K562 (cell line): ENCODE measurements at regions not wholly inside any gene's neighbourhood (a gene's known extent, or its start where the extent isn't known, plus 50 kb on each side); places are given as distances from the start of the nearest gene placed in this dataset.

Experiments used
- ATAC-seq: fragments of 200-7000 bp; cut with Tn5 transposase; 3 replicates; pipeline ENCODE4 v1.9.1; 2020; ENCODE audit warnings: moderate library complexity
- BruUV-seq: library from RNA; stranded (reverse); fragments of 400-500 nt; replicated peaks from 2 replicates; lab custom pipeline; 2021; lab: Mats Ljungman, UMichigan
- CTCF ChIA-PET: fragments of 300-600 bp; formaldehyde crosslinking; extraction: SDS; loops from one replicate; lab custom pipeline; 2021; ENCODE audit warnings: low intra/inter-chr PET ratio; lab: Yijun Ruan, JAX
- POLR2A ChIA-PET: fragments of 300-600, 350-650 bp; sonication (Branson Sonifier 250); formaldehyde crosslinking; extraction: SDS; loops from one replicate; lab custom pipeline; 2021; ENCODE audit warnings: antibody characterized with exemption, inconsistent platforms; lab: Yijun Ruan, JAX
- DNase-seq, 4 experiments: peaks; one replicate each; pipeline versions ENCODE4 v3.0.0 to v3.0.0-alpha.2; 2011 to 2018; ENCODE audit warnings: low spot score in 3 of 4, mixed read lengths in 3 of 4; ENCODE audit errors: extremely low read depth in 1 of 4
- FAIRE-seq: peaks from 2 replicates; lab custom pipeline; 2011; peaks lifted over from hg19 to GRCh38; lab: Jason Lieb, UNC
- H2AFZ ChIP-seq: 2 replicates; pipeline ENCODE4 v1.6.0; 2011; ENCODE audit warnings: low read depth, low read length, control low read depth, inconsistent platforms
- H3K27ac ChIP-seq: fragments of 200-600 bp; 3 replicates; pipeline ENCODE4 v1.8.0; 2011; ENCODE audit warnings: low read depth, mild to moderate bottlenecking, control low read depth, inconsistent platforms, low read length, moderate library complexity, mixed read lengths; ENCODE audit errors: extremely low read depth
- H3K27me3 ChIP-seq, 2 experiments: fragments of 300-600 bp in 1 of 2; 2 replicates in 1 of 2; 3 replicates in 1 of 2; pipeline versions ENCODE4 v1.6.0 to v1.8.0; 2011; ENCODE audit warnings: inconsistent platforms in 2 of 2, low read length in 2 of 2, mild to moderate bottlenecking in 1 of 2, mixed read lengths in 1 of 2, moderate library complexity in 1 of 2; ENCODE audit not compliant: control insufficient read depth in 2 of 2, insufficient read depth in 2 of 2
- H3K36me3 ChIP-seq: fragments of 300-600 bp; 3 replicates; pipeline ENCODE4 v1.8.0; 2011; ENCODE audit warnings: mild to moderate bottlenecking, low read length, inconsistent platforms; ENCODE audit not compliant: control insufficient read depth, insufficient read depth
- H3K4me1 ChIP-seq, 2 experiments: fragments of 200-600 bp in 1 of 2; replicated peaks in 1 of 2; 2 replicates in 1 of 2; 3 replicates in 1 of 2; pipeline versions ENCODE4 v1.5.1 to v1.8.0; 2011; ENCODE audit warnings: inconsistent platforms in 2 of 2, low read length in 2 of 2, mild to moderate bottlenecking in 1 of 2, mixed read lengths in 1 of 2, moderate library complexity in 1 of 2; ENCODE audit not compliant: control insufficient read depth in 2 of 2, insufficient read depth in 2 of 2
- H3K4me2 ChIP-seq: 2 replicates; pipeline ENCODE4 v1.6.1; 2011; ENCODE audit warnings: low read length, control low read depth, inconsistent platforms, mixed read lengths; ENCODE audit not compliant: insufficient read depth
- H3K4me3 ChIP-seq: fragments of 200-600 bp; sonication (generic), shearing (Covaris generic); 2 replicates; pipeline ENCODE4 v1.5.1; 2016; ENCODE audit warnings: control low read depth, inconsistent platforms
- H3K79me2 ChIP-seq: fragments of 200-600 bp; 3 replicates; pipeline ENCODE4 v1.8.0; 2011; ENCODE audit warnings: low read length, inconsistent platforms; ENCODE audit not compliant: control insufficient read depth, insufficient read depth
- H3K9ac ChIP-seq, 2 experiments: 2 replicates each; pipeline versions ENCODE4 v1.6.0 to v1.6.1; 2011; ENCODE audit warnings: low read depth in 2 of 2, low read length in 2 of 2, control low read depth in 1 of 2, inconsistent platforms in 1 of 2, mild to moderate bottlenecking in 1 of 2, mixed read lengths in 1 of 2; ENCODE audit not compliant: insufficient read depth in 1 of 2
- H3K9me1 ChIP-seq: one replicate; pipeline ENCODE4 v1.6.0; 2011; ENCODE audit warnings: inconsistent platforms, mild to moderate bottlenecking, low read length, moderate library complexity; ENCODE audit not compliant: control insufficient read depth, insufficient read depth
- H3K9me3 ChIP-seq: replicated peaks from 2 replicates; pipeline ENCODE4 v1.5.1; 2011; ENCODE audit warnings: low read depth, low read length, inconsistent platforms; ENCODE audit not compliant: control insufficient read depth, insufficient read depth
- H4K20me1 ChIP-seq: replicated peaks from 2 replicates; pipeline ENCODE4 v1.6.1; 2011; ENCODE audit warnings: low read length, inconsistent platforms, mixed read lengths; ENCODE audit not compliant: control insufficient read depth, insufficient read depth
- EZH2 ChIP-seq: IDR thresholded peaks from 2 replicates; pipeline ENCODE4 v1.6.1; 2012; ENCODE audit warnings: low read depth, mild to moderate bottlenecking, inconsistent platforms, low read length, borderline replicate concordance
- MYC ChIP-seq, 2 experiments: fragments of 250-450 bp in 1 of 2; sonication (Bioruptor Pico) in 1 of 2; IDR thresholded peaks; 2 replicates each; pipeline versions ENCODE4 v1.5.1 to v1.6.1; 2012 to 2021; ENCODE audit warnings: low read depth in 2 of 2, borderline replicate concordance in 1 of 2, improper control_type of control experiment in 1 of 2, low read length in 1 of 2, mild to moderate bottlenecking in 1 of 2, moderate library complexity in 1 of 2
- TAF1 ChIP-seq: IDR thresholded peaks from 2 replicates; pipeline ENCODE4 v1.6.1; 2011; ENCODE audit warnings: mild to moderate bottlenecking, low read length, moderate library complexity; ENCODE audit not compliant: insufficient read depth, control insufficient read depth, severe bottlenecking; ENCODE audit errors: extremely low read depth
- XRCC5 ChIP-seq: fragments of 200-400 bp; formaldehyde crosslinking; IDR thresholded peaks from 2 replicates; pipeline ENCODE4 v1.6.1; 2017; ENCODE audit warnings: low read depth, mild to moderate bottlenecking, low read length
- ZKSCAN3 ChIP-seq: fragments of 250-450 bp; sonication (Bioruptor Pico); IDR thresholded peaks from 2 replicates; pipeline ENCODE4 v1.4.0; 2020
- ZNF707 ChIP-seq: fragments of 250-450 bp; sonication (Bioruptor Pico); conservative IDR thresholded peaks from 2 replicates; pipeline ENCODE4 v1.8.0; 2022; ENCODE audit warnings: inconsistent platforms, mild to moderate bottlenecking, moderate library complexity
- WGBS: fragments of 100-300 bp; shearing (Covaris generic); methylation state at CpG from one replicate; pipeline ENCODE4 v1.1.6; 2016; ENCODE audit warnings: low coverage, mixed read lengths; ENCODE audit not compliant: insufficient coverage; ENCODE audit errors: missing lambda C conversion rate; 5-methylcytosine and 5-hydroxymethylcytosine counted together
- in situ Hi-C: fragments of 300-500 bp; cut with MboI; formaldehyde crosslinking; loops from 4 replicates; pipeline ENCODE4 v1.15.0; 2018; ENCODE audit warnings: inconsistent platforms, mixed read lengths
- intact Hi-C: fragments of 100-400 bp; cut with micrococcal nuclease; formaldehyde crosslinking; loops from 2 replicates; pipeline ENCODE4 v1.14.2; 2022
- TF ChIP-seq, protein P1 (sequence below): sonication (generic); formaldehyde crosslinking; IDR thresholded peaks from 2 replicates; pipeline ENCODE4 v1.8.0; 2022; ENCODE audit warnings: mild to moderate bottlenecking, missing genetic modification reagents
- TF ChIP-seq, protein P2 (sequence below): fragments of 250-450 bp; sonication (Bioruptor Pico); IDR thresholded peaks from 2 replicates; pipeline ENCODE4 v1.4.0; 2020
- TF ChIP-seq, protein P3 (sequence below), 2 experiments: fragments of 450-650 bp; IDR thresholded peaks; 2 replicates each; pipeline ENCODE4 v1.6.1; 2018; ENCODE audit warnings: mild to moderate bottlenecking in 2 of 2, low read depth in 1 of 2; ENCODE audit not compliant: partially characterized antibody in 2 of 2

DNA sequence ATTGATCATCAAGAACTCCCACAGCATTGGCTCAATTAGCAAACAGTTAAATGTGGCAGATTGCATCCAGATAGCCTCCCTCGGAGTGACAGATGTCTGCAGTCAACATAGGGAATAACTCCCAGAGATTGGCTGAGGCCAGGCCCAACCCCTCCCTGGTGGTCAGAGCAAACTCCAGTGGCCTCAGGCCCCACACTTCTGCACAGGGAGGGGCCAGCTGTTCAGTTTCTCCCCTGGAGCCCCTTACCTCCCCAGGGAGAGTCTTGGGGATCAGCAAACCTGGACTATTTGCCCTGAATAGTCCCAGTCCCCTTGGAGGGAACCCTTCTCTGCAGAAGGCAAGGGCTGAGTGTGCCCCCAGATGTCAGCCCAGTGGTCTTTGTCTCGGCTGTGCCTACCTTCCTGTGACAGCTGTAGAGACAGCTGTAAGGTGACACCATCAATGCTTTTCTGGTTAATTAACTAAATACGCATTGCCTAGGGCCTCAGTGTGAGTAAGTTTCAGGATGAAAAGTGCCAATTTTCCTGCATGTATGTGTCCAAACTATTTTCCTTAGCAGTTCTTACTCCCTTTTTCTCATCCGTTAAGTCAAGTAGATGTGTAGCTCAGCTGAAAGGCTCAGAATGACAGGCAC is 102.7 kb upstream of the UQCRFS1 start:
- ChIA-PET CTCF (no interaction called here), POLR2A (interaction anchor here (1.5 kb wide), 1 partner anchor 8 kb away, joined by 3 read pairs; no protein-coding TSS in a partner anchor)
- Histone ChIP-seq H3K79me2 (no peaks in the 10 kb centered on the region), H2AFZ (no peak overlapping the region), H3K36me3 (no peaks in the 10 kb centered on the region), H3K9me3 (no peaks in the 10 kb centered on the region), H3K9ac (no peak overlapping the region), H3K4me1 (no peaks in the 10 kb centered on the region), H4K20me1 (no peaks in the 10 kb centered on the region), H3K4me3 (no peak overlapping the region), H3K9me1 (no peaks in the 10 kb centered on the region), H3K27me3 (peaks cover 0 to 26% of the 10 kb centered on the region in 2 experiments; a peak in 1 of 5 replicates), H3K27ac (no peak overlapping the region), H3K4me2 (no peak overlapping the region)
- DNase-seq (no peak), FAIRE-seq (no peak), ATAC-seq (no peak)
- intact Hi-C loops, result no loop called here
- BruUV-seq, result no TSS peak
- 0% methylated on average over 4 of the region's 4 CpGs for WGBS
- in situ Hi-C loops, result no loop called here
- TF ChIP-seq ZNF707 (CRISPR knock-in tag), result no peak
- TF ChIP-seq XRCC5, result no peak
- TF ChIP-seq, protein P1, sequence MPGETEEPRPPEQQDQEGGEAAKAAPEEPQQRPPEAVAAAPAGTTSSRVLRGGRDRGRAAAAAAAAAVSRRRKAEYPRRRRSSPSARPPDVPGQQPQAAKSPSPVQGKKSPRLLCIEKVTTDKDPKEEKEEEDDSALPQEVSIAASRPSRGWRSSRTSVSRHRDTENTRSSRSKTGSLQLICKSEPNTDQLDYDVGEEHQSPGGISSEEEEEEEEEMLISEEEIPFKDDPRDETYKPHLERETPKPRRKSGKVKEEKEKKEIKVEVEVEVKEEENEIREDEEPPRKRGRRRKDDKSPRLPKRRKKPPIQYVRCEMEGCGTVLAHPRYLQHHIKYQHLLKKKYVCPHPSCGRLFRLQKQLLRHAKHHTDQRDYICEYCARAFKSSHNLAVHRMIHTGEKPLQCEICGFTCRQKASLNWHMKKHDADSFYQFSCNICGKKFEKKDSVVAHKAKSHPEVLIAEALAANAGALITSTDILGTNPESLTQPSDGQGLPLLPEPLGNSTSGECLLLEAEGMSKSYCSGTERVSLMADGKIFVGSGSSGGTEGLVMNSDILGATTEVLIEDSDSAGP (CRISPR knock-in tag), result no peak
- TF ChIP-seq TAF1, result no peak
- no peak for TF ChIP-seq EZH2
- TF ChIP-seq, protein P2, sequence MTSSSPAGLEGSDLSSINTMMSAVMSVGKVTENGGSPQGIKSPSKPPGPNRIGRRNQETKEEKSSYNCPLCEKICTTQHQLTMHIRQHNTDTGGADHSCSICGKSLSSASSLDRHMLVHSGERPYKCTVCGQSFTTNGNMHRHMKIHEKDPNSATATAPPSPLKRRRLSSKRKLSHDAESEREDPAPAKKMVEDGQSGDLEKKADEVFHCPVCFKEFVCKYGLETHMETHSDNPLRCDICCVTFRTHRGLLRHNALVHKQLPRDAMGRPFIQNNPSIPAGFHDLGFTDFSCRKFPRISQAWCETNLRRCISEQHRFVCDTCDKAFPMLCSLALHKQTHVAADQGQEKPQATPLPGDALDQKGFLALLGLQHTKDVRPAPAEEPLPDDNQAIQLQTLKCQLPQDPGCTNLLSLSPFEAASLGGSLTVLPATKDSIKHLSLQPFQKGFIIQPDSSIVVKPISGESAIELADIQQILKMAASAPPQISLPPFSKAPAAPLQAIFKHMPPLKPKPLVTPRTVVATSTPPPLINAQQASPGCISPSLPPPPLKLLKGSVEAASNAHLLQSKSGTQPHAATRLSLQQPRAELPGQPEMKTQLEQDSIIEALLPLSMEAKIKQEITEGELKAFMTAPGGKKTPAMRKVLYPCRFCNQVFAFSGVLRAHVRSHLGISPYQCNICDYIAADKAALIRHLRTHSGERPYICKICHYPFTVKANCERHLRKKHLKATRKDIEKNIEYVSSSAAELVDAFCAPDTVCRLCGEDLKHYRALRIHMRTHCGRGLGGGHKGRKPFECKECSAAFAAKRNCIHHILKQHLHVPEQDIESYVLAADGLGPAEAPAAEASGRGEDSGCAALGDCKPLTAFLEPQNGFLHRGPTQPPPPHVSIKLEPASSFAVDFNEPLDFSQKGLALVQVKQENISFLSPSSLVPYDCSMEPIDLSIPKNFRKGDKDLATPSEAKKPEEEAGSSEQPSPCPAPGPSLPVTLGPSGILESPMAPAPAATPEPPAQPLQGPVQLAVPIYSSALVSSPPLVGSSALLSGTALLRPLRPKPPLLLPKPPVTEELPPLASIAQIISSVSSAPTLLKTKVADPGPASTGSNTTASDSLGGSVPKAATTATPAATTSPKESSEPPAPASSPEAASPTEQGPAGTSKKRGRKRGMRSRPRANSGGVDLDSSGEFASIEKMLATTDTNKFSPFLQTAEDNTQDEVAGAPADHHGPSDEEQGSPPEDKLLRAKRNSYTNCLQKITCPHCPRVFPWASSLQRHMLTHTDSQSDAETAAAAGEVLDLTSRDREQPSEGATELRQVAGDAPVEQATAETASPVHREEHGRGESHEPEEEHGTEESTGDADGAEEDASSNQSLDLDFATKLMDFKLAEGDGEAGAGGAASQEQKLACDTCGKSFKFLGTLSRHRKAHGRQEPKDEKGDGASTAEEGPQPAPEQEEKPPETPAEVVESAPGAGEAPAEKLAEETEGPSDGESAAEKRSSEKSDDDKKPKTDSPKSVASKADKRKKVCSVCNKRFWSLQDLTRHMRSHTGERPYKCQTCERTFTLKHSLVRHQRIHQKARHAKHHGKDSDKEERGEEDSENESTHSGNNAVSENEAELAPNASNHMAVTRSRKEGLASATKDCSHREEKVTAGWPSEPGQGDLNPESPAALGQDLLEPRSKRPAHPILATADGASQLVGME (CRISPR knock-in tag), result no peak
- no peak for TF ChIP-seq MYC (IDR thresholded peaks at IDR 0.05; ENCODE audit: low read depth, low read length)
- no peak for TF ChIP-seq MYC (CRISPR knock-in tag; IDR thresholded peaks at IDR 0.05; ENCODE audit: borderline replicate concordance, low read depth)
- TF ChIP-seq, protein P3, sequence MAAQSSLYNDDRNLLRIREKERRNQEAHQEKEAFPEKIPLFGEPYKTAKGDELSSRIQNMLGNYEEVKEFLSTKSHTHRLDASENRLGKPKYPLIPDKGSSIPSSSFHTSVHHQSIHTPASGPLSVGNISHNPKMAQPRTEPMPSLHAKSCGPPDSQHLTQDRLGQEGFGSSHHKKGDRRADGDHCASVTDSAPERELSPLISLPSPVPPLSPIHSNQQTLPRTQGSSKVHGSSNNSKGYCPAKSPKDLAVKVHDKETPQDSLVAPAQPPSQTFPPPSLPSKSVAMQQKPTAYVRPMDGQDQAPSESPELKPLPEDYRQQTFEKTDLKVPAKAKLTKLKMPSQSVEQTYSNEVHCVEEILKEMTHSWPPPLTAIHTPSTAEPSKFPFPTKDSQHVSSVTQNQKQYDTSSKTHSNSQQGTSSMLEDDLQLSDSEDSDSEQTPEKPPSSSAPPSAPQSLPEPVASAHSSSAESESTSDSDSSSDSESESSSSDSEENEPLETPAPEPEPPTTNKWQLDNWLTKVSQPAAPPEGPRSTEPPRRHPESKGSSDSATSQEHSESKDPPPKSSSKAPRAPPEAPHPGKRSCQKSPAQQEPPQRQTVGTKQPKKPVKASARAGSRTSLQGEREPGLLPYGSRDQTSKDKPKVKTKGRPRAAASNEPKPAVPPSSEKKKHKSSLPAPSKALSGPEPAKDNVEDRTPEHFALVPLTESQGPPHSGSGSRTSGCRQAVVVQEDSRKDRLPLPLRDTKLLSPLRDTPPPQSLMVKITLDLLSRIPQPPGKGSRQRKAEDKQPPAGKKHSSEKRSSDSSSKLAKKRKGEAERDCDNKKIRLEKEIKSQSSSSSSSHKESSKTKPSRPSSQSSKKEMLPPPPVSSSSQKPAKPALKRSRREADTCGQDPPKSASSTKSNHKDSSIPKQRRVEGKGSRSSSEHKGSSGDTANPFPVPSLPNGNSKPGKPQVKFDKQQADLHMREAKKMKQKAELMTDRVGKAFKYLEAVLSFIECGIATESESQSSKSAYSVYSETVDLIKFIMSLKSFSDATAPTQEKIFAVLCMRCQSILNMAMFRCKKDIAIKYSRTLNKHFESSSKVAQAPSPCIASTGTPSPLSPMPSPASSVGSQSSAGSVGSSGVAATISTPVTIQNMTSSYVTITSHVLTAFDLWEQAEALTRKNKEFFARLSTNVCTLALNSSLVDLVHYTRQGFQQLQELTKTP (IDR thresholded peaks at IDR 0.05; ENCODE audit: low read depth in 1 of 2, partially characterized antibody in 2 of 2), result no peak
- no peak for TF ChIP-seq ZKSCAN3 (CRISPR knock-in tag)
